PC-9 (cell line): ENCODE measurements at regions not wholly inside any gene's neighbourhood (a gene's known extent, or its start where the extent isn't known, plus 50 kb on each side); places are given as distances from the start of the nearest gene placed in this dataset.

ENCODE experiments used
- CTCF ChIP-seq: fragments of 200-600 bp; sonication (generic); conservative IDR thresholded peaks from 2 replicates; pipeline ENCODE4 v1.6.1; 2017; ENCODE audit warnings: mixed run types, antibody characterized with exemption, mild to moderate bottlenecking, moderate library complexity
- EZH2 ChIP-seq: fragments of 200-600 bp; sonication (generic); IDR thresholded peaks from 2 replicates; pipeline ENCODE4 v1.8.0; 2017; ENCODE audit warnings: antibody characterized with exemption, low read depth

- no peak for TF ChIP-seq CTCF
- no peak for TF ChIP-seq EZH2
These were observed 155.0 kb upstream of the PITX1 start for GRCh38 chr5:135189024-135189423.
